ENCODE measurements at regions not wholly inside any gene's neighbourhood (a gene's known extent, or its start where the extent isn't known, plus 50 kb on each side); places are given as distances from the start of the nearest gene placed in this dataset.

DNA sequence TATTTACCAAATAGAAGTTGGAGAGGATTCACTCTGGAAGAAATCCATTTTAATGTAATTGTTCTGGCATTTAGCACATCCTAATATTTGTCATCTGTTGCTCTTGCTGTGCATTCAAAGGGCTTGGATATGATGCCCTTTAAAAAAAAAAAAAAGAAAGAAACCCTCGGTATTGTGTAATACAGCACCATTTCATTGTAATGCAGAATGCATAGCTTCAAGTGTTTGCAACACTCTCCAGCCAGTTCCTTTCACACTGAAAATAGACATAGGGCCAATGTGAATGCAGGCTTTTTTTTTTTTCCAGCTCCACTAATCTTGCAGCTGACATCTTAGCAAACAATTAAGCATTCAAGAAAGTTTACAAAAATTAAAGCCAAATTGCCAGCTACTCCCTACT is 197.4 kb upstream of the POU3F2 start:
- DNase-seq (ENCODE audit: low read depth), result no peak

- DNase-seq (ENCODE audit: low read depth), result no peak
Measured at GRCh38 chr6:98639089-98639635, 195.2 kb upstream of the POU3F2 start.

GRCh38 chr6:98640366-98640765 is 194.0 kb upstream of the POU3F2 start:
- no peak for DNase-seq (ENCODE audit: low read depth)

DNA sequence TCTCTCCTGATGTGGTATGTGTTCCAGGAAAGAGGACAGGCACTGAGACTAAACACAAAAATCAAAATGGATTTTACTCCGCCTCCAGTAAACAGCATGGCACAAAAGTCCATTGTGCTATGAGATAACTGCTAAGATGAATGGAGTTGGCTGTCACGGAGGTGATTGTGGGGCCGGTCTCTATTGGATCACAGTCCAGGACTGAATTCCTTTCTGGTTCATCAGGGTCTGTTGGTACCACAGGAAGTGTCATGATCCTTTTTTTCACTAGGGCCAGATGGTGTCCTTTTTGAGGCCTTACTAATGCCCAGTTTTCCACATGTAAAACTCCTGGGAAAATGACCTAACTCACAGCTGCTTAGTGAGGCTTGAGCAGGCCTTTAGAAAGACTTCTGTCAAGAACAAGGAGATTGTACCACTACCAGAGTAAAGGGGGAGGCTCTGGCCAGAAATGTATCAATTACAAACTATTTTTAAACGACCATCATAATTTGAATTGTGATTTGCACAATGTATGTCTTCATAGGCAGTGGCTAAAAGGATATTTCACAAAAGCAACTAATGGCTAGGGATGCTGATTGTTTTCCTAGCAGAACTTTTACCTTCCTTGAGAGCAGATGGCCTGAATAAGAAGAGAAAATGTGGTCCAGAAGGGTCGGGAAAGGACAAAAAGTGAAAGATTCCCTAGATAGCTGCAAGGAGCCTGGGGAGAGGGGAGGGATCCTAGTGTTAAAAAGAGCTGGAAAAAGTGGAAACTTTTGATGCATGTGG is 192.2 kb upstream of the POU3F2 start:
- no peak for DNase-seq (ENCODE audit: low read depth)

- DNase-seq (ENCODE audit: low read depth), result no peak
Measured at GRCh38 chr6:98644063-98644462, 190.3 kb upstream of the POU3F2 start.

DNA sequence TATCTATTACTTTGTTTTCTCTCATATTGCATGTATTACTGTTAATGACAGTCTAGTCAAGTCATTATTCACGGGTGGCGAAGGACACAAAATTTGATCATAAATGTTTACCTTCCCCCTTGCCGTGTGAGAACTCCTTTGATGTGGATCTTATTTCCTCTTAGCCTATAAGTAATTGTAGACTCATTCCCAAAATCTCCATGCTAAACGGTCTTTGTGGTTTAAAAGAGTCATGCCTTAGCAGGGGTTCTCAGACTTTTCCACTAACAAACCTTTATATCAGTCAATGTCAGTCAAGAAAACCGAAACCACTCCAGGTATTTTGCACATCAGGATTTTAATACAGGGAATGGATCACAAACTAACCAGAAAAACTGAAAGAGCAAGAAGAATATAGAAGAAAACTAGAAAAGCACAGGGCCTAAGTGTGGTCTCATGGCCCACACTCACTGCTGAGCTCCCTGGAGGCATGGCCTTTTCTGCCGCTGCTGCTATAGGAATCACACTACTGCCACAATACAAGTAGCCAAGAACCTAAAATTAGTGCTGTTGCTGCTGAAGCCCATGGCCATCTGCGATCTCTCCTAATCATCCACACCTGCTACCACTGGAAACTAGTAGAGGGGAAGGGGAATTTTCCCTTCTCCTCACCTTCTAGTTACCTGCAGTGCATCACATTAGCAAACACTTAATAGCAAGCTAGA is 186.0 kb upstream of the POU3F2 start:
- no peak for DNase-seq (ENCODE audit: low read depth)

- DNase-seq (ENCODE audit: low read depth), result no peak
Measured at GRCh38 chr6:98650941-98651340, 183.4 kb upstream of the POU3F2 start.

- DNase-seq (ENCODE audit: low read depth), result no peak
Measured at GRCh38 chr6:98653179-98653578, 181.2 kb upstream of the POU3F2 start.

DNA sequence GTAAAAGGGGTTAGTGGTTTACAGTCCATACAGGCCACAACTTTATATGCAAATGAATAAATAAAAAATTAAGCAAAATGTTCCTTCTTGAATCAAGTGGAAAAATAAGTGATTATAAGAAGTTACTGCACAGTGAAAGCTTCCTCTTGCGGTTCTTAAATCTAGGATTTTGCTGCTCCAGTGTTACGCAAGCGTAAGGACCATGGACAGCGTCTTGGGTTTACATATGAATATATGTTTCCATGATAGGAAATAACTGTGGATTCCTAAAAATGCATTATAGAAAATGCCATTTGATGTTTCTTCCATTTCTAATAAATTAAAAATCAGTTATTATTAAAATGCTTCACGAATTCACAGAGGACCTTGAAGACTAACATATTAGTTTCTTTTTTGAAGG is 176.6 kb upstream of the POU3F2 start:
- no peak for DNase-seq (ENCODE audit: low read depth)

- DNase-seq (ENCODE audit: low read depth), result no peak
Measured at GRCh38 chr6:98669371-98669770, 165.0 kb upstream of the POU3F2 start.

DNA sequence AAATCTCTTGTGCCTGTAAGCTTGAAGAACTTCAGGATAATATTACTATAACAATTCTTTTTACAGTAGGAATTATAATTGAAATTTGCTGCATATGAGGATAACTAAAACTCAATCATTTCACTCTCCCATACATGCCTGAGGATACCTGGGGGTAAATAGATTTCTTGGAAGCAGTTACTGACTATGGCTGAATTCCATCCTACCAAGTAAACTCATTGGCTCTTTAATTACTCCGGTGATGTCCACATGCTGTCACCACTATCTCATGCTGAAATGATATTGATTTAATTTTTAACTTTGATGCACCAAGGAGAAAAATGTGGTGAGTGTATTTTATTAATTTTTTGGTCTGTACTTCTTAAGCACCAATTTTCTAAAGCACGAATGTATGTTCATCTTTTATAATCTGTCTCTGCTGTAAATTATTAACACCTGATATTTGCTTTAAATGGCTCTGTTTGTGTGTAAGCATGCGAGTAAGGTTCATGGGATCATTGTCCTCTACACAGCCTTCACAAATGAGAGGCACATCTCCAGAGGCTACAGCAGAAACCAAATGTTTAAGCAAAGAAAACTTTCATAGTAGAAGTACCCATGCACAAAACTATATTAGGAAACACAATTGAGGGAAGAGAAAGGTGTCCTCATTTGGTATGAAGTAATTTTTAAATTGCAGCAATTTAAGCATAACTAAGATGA is 164.2 kb upstream of the POU3F2 start:
- DNase-seq (ENCODE audit: low read depth), result no peak

- no peak for DNase-seq (ENCODE audit: low read depth)
Measured at GRCh38 chr6:98672681-98673475, 161.5 kb upstream of the POU3F2 start.

DNA sequence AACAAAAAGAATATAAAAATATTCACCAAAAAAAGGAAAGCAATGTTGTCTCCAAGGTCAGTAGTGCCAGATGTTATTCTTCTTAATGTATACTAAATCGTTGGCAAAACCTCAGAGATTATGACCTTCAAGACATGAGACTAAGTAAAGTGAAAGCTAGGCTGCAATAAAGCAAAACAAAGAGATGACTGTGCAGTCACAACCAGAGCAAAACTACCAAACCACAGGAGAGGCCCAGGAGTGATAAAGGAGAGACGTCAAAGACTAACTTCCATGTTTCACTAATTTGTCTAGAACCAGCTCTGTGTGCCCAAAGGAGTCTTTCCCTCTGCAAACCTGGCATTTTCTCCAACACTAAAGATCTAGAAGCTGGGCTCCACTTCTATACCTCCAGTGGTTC is 155.9 kb upstream of the POU3F2 start:
- no peak for DNase-seq (ENCODE audit: low read depth)

GRCh38 chr6:98686008-98686601 is 148.3 kb upstream of the POU3F2 start:
- DNase-seq (ENCODE audit: low read depth), result no peak

- no peak for DNase-seq (ENCODE audit: low read depth)
Measured at GRCh38 chr6:98687752-98688151, 146.6 kb upstream of the POU3F2 start.

DNA sequence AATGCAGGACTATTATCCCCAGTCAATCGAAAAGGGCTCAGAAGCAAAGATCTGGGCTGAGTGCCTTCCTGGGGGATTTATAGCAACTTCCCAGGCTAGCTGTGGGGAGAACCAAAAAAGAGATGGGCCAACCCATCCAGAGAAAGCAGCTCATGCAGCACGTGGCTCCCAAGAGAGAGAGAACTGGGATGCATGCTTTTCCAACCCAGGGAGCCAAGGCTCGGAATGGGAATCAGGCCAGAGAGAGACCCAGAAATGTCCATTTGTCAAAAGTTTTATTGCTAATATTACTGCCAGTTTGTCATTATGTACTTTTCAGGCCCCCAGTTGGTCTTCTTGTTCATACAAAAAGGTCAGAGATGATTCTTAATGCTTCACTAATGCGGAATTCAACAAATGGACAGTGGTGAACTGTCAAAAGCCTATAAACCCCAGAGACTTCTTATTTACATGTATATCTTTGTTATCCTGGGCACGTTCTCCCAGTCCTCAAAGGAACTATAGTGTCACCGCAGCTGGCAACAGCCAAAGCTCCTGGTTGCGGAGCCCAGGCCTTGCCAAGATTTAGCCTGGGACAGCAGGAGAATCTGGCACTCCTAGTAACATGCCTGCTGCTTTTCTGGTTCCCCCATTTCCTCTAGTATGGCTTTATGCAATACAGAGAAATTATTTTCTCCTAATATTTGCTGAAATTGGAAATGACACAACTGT is 139.1 kb upstream of the POU3F2 start:
- no peak for DNase-seq (ENCODE audit: low read depth)

GRCh38 chr6:98711380-98711779 is 123.0 kb upstream of the POU3F2 start:
- DNase-seq (ENCODE audit: low read depth), result no peak

DNA sequence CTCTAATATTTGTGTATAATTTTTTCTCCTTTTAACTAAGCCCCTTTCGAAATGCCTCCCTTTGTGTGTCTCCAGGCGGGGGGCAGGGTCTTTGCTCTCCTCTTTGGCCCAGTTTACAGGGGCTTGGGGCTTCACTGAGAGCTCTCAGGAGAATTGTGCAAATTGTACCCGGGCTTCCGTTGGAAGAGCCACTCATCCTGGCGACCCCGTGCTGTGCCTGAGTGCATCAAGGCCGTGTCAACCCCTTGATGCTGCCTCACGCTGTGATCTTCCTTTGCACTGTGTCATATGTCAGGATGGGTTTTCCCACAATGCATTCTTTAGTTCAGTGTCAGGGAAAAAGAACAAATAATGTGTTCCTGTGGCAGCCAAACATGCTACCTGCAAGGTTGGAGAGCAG is 118.0 kb upstream of the POU3F2 start:
- no peak for DNase-seq (ENCODE audit: low read depth)

GRCh38 chr6:98717322-98717877 is 117.0 kb upstream of the POU3F2 start:
- DNase-seq (ENCODE audit: low read depth), result no peak

- DNase-seq (ENCODE audit: low read depth), result no peak
Measured at GRCh38 chr6:98717988-98718387, 116.4 kb upstream of the POU3F2 start.

GRCh38 chr6:98724537-98724936 is 109.8 kb upstream of the POU3F2 start:
- DNase-seq (ENCODE audit: low read depth), result no peak
